A549 (cell line): ENCODE measurements at regions not wholly inside any gene's neighbourhood (a gene's known extent, or its start where the extent isn't known, plus 50 kb on each side); places are given as distances from the start of the nearest gene placed in this dataset.

ENCODE experiments used
- ATAC-seq, 2 experiments: fragments of 200-7000 bp in 1 of 2; fragments of >200 bp in 1 of 2; cut with Nextera tagmentation in 1 of 2; cut with Tn5 transposase in 1 of 2; 3 replicates each; pipeline versions ENCODE4 v1.8.0 to v1.9.1; 2018 to 2020; ENCODE audit warnings: mild to moderate bottlenecking in 1 of 2, moderate library complexity in 1 of 2
- CTCF ChIA-PET: fragments of 300-600 bp; sonication (Branson Sonifier 250); formaldehyde crosslinking; extraction: SDS; loops from one replicate; lab custom pipeline; 2021; ENCODE audit warnings: antibody characterized with exemption, inconsistent platforms; lab: Yijun Ruan, JAX
- POLR2A ChIA-PET: fragments of 350-600 bp; formaldehyde crosslinking; extraction: SDS; loops from one replicate; lab custom pipeline; 2021; ENCODE audit warnings: antibody characterized with exemption, inconsistent platforms; lab: Yijun Ruan, JAX
- DNase-seq, 2 experiments: peaks; one replicate each; pipeline versions ENCODE4 v3.0.0 to v3.0.0-alpha.2; 2011 to 2016; ENCODE audit warnings: low read depth in 1 of 2, low spot score in 1 of 2
- FAIRE-seq: peaks from 2 replicates; lab custom pipeline; 2011; peaks lifted over from hg19 to GRCh38; lab: Jason Lieb, UNC
- H3K27ac ChIP-seq, 2 experiments: fragments of >200 bp; sonication (Bioruptor Twin); formaldehyde crosslinking; 3 replicates each; pipeline ENCODE4 v1.5.1; 2016 to 2017
- H3K4me1 ChIP-seq: fragments of >200 bp; sonication (Bioruptor Twin); formaldehyde crosslinking; 3 replicates; pipeline ENCODE4 v1.6.1; 2016
- H3K4me2 ChIP-seq: fragments of >200 bp; sonication (Bioruptor Twin); formaldehyde crosslinking; 3 replicates; pipeline ENCODE4 v1.6.1; 2016
- H3K4me3 ChIP-seq: fragments of >200 bp; sonication (Bioruptor Twin); formaldehyde crosslinking; 3 replicates; pipeline ENCODE4 v1.5.1; 2016
- H3K9me3 ChIP-seq: fragments of >200 bp; sonication (Bioruptor Twin); formaldehyde crosslinking; 3 replicates; pipeline ENCODE4 v1.6.1; 2016
- BHLHE40 ChIP-seq: IDR thresholded peaks from 2 replicates; pipeline ENCODE4 v1.6.1; 2012; ENCODE audit warnings: low read depth, low read length, inconsistent platforms
- CBX2 ChIP-seq: fragments of 200-600 bp; sonication (generic); IDR thresholded peaks from 2 replicates; pipeline ENCODE4 v1.6.1; 2016; ENCODE audit warnings: low read depth, mild to moderate bottlenecking, borderline replicate concordance
- CBX8 ChIP-seq: fragments of 200-600 bp; sonication (generic); IDR thresholded peaks from 2 replicates; pipeline ENCODE4 v1.6.1; 2016
- CEBPB ChIP-seq, 2 experiments: fragments of >200 bp in 1 of 2; sonication (Bioruptor Twin) in 1 of 2; formaldehyde crosslinking in 1 of 2; IDR thresholded peaks; 2 replicates each; pipeline ENCODE4 v1.6.1; 2012 to 2016
- CHD2 ChIP-seq: fragments of 150-350 bp; IDR thresholded peaks from 2 replicates; pipeline ENCODE4 v1.6.1; 2014; ENCODE audit warnings: low read length; ENCODE audit not compliant: partially characterized antibody
- EP300 ChIP-seq, 2 experiments: fragments of >200 bp; sonication (Bioruptor Twin); formaldehyde crosslinking; IDR thresholded peaks; 2 replicates in 1 of 2; 3 replicates in 1 of 2; pipeline ENCODE4 v1.6.1; 2016 to 2017
- FOSB ChIP-seq: fragments of 250-450 bp; sonication (Bioruptor Pico); IDR thresholded peaks from 2 replicates; pipeline ENCODE4 v1.5.0; 2020; ENCODE audit warnings: mild to moderate bottlenecking, moderate library complexity
- HEYL ChIP-seq: fragments of 250-450 bp; sonication (Bioruptor Pico); IDR thresholded peaks from 2 replicates; pipeline ENCODE4 v1.8.0; 2021; ENCODE audit warnings: mild to moderate bottlenecking, moderate library complexity
- HOXB13 ChIP-seq: fragments of 250-450 bp; sonication (Bioruptor Pico); IDR thresholded peaks from 2 replicates; pipeline ENCODE4 v1.5.0; 2020; ENCODE audit warnings: low read depth, mild to moderate bottlenecking, moderate library complexity
- HOXB5 ChIP-seq: fragments of 250-450 bp; sonication (Bioruptor Pico); IDR thresholded peaks from 2 replicates; pipeline ENCODE4 v1.5.0; 2020; ENCODE audit warnings: mild to moderate bottlenecking, moderate library complexity
- JUN ChIP-seq, 2 experiments: fragments of >200 bp; sonication (Bioruptor Twin); formaldehyde crosslinking; IDR thresholded peaks; 2 replicates in 1 of 2; 3 replicates in 1 of 2; pipeline ENCODE4 v1.6.1; 2016 to 2017
- JUNB ChIP-seq: fragments of >200 bp; sonication (Bioruptor Twin); formaldehyde crosslinking; IDR thresholded peaks from 2 replicates; pipeline ENCODE4 v1.6.1; 2016
- KDM1A ChIP-seq: fragments of 200-600 bp; sonication (generic); IDR thresholded peaks from 2 replicates; pipeline ENCODE4 v1.6.1; 2016; ENCODE audit warnings: low read depth, mild to moderate bottlenecking
- MAFK ChIP-seq: fragments of 450-650 bp; IDR thresholded peaks from 2 replicates; pipeline ENCODE4 v1.6.1; 2014; ENCODE audit not compliant: partially characterized antibody
- MAZ ChIP-seq: fragments of 150-350 bp; IDR thresholded peaks from 2 replicates; pipeline ENCODE4 v1.6.1; 2014; ENCODE audit warnings: antibody characterized with exemption, low read depth, low read length, borderline replicate concordance
- NPAS2 ChIP-seq: fragments of 250-450 bp; sonication (Bioruptor Pico); IDR thresholded peaks from 2 replicates; pipeline ENCODE4 v1.8.0; 2022; ENCODE audit warnings: mild to moderate bottlenecking, moderate library complexity, borderline replicate concordance
- NR3C1 ChIP-seq: fragments of >200 bp; sonication (Bioruptor Twin); formaldehyde crosslinking; IDR thresholded peaks from 3 replicates; pipeline ENCODE4 v1.6.1; 2017
- POLR2A ChIP-seq: IDR thresholded peaks from 2 replicates; pipeline ENCODE4 v1.6.1; 2012; ENCODE audit warnings: mild to moderate bottlenecking, low read length
- POLR2AphosphoS2 ChIP-seq: conservative IDR thresholded peaks from 2 replicates; pipeline ENCODE4 v1.6.1; 2012; ENCODE audit warnings: low read length, improper control_type of control experiment, inconsistent platforms
- RFX5 ChIP-seq: fragments of 450-650 bp; IDR thresholded peaks from 2 replicates; pipeline ENCODE4 v1.7.1; 2014; ENCODE audit warnings: antibody characterized with exemption, mild to moderate bottlenecking, moderate library complexity
- SREBF2 ChIP-seq: fragments of 450-650 bp; IDR thresholded peaks from 2 replicates; pipeline ENCODE4 v1.6.1; 2014; ENCODE audit warnings: mild to moderate bottlenecking, moderate library complexity
- ZFP36 ChIP-seq: fragments of 450-650 bp; IDR thresholded peaks from 2 replicates; pipeline ENCODE4 v1.6.1; 2014; ENCODE audit warnings: borderline replicate concordance; ENCODE audit not compliant: partially characterized antibody
- ZNF302 ChIP-seq: fragments of 250-450 bp; sonication (Bioruptor Pico); IDR thresholded peaks from 2 replicates; pipeline ENCODE4 v1.9.0; 2021; ENCODE audit warnings: inconsistent platforms, mild to moderate bottlenecking, moderate library complexity
- WGBS: methylation state at CpG from one replicate; pipeline ENCODE4 v1.1.6; 2017; ENCODE audit errors: missing lambda C conversion rate; 5-methylcytosine and 5-hydroxymethylcytosine counted together
- TF ChIP-seq, protein P1 (sequence below): IDR thresholded peaks from 2 replicates; pipeline ENCODE4 v1.6.1; 2012
- TF ChIP-seq, protein P2 (sequence below): fragments of 150-350 bp; IDR thresholded peaks from 2 replicates; pipeline ENCODE4 v1.6.1; 2014; ENCODE audit warnings: low read depth, mild to moderate bottlenecking, low read length
- TF ChIP-seq, protein P3 (sequence below): fragments of >200 bp; sonication (Bioruptor Twin); formaldehyde crosslinking; IDR thresholded peaks from 2 replicates; pipeline ENCODE4 v1.6.1; 2016

DNA sequence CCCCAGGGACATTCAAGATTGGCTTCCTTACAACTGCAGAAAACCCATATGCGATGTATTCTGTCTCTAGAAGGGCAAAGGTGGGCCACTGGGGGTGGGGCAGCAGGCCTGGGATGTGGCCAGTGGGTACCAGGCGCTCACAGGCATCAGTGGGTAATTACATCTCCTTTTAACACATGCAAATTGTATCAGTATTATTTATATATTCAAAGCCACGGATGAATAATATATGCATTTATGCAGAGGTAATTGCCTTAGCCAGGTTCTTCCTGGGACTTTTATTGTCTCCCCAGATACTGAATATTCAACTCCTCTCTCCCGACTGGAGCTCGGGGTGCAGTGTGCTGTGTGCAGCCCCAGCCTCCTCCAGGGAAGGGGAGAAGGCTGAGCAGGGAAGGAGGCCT, 109.4 kb upstream of the MVB12B start:
- Histone ChIP-seq H3K4me2 (no peak overlapping the region), H3K27ac (no peak overlapping the region), H3K4me1 (no peaks in the 10 kb centered on the region), H3K9me3 (peaks cover 14% of the 10 kb centered on the region), H3K4me3 (no peak overlapping the region)
- no peak for DNase-seq
- TF ChIP-seq HOXB5 (CRISPR knock-in tag) (no peak), POLR2AphosphoS2 (no peak), MAFK (no peak), ZFP36 (no peak), FOSB (CRISPR knock-in tag) (no peak), CBX8 (no peak), RFX5 (no peak), BHLHE40 (no peak), JUN (IDR thresholded peaks at IDR 0.05) (no peak), CEBPB (IDR thresholded peaks at IDR 0.05) (no peak), SREBF2 (no peak), HOXB13 (CRISPR knock-in tag) (no peak), CHD2 (no peak), NPAS2 (CRISPR knock-in tag) (no peak), MAZ (no peak), POLR2A (no peak)
- TF ChIP-seq, protein P1, sequence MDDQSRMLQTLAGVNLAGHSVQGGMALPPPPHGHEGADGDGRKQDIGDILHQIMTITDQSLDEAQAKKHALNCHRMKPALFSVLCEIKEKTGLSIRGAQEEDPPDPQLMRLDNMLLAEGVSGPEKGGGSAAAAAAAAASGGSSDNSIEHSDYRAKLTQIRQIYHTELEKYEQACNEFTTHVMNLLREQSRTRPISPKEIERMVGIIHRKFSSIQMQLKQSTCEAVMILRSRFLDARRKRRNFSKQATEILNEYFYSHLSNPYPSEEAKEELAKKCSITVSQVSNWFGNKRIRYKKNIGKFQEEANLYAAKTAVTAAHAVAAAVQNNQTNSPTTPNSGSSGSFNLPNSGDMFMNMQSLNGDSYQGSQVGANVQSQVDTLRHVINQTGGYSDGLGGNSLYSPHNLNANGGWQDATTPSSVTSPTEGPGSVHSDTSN: no peak
- ChIA-PET CTCF (interaction anchor here (1.2 kb wide), 1 partner anchor 182 kb away, joined by 4 read pairs; no protein-coding TSS in a partner anchor), POLR2A (no interaction called here)
- no peak for FAIRE-seq
- ATAC-seq: no peak
- 47% methylated on average over 5 of the region's 5 CpGs for WGBS

DNA sequence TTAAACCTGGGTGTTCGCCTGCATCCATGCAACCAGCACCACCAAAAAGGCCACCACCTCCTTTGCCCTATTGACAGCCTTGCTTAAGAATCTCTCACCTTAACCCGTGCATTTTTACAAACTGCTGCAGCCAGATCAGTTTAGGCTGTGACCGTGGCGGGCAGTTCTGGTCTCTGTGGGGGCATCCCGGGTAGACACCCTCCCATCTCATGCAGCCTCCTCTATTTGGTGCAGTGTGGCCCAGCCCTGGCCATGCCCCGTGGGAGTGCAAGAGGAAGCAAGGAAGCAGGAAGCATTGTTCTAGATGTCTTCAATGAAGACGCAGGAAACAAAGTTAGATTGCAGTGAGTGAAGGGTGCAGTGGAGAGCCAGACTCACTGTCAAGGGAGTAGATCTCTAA, 108.8 kb upstream of the MVB12B start:
- no peak overlapping the region for H3K4me2 ChIP-seq
- 57% methylated on average over 7 of the region's 7 CpGs for WGBS
- no peak overlapping the region for H3K4me3 ChIP-seq
- TF ChIP-seq JUNB (no peak), FOSB (CRISPR knock-in tag) (no peak), KDM1A (no peak)
- ChIA-PET CTCF (interaction anchor here (1.2 kb wide), 1 partner anchor 181 kb away, joined by 4 read pairs; no protein-coding TSS in a partner anchor), POLR2A (no interaction called here)
- ATAC-seq (no peak), FAIRE-seq (no peak), DNase-seq (no peak)
- H3K4me1 ChIP-seq: no peaks in the 10 kb centered on the region
- no peak overlapping the region for H3K27ac ChIP-seq
- peaks cover 14% of the 10 kb centered on the region for H3K9me3 ChIP-seq

DNA sequence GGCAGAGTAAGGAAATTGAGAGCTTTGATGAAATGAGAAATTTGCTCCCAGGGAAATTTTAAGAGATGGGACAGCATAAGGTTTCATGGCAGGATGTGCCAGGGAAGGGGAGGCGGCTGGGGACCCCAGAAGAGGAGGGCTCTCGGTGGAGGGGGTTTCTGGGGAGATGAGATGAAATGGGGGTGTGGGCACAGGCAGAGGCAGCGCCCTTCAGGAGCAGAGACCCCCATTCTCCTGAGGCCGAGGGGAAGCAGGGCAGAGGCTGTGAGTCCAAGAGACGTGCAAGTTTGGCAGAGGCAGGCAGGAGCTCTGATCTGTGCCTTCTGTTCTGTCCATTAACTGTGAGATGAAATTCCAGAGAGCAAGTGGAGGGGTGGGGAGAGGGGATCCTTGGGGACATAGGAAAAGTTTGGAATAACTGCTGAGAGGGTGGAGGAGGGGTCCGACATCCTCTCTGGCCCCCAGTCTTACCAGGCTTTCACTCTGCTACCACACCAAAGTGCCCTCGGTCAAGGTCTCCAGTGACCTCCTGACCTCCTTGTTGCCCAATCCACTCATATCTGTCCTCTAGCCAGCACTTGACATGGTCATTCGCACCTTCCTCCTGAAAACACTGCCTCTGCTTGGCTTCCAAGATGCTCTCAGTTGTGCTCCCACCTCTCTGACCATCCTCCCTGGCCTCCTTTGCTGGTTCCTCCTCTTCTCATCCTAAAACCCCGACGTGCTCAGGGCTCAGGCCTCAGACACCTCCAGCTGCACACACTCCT, 108.1 kb upstream of the MVB12B start:
- ChIA-PET POLR2A (no interaction called here), CTCF (interaction anchor here (1.2 kb wide), 1 partner anchor 180 kb away, joined by 4 read pairs; no protein-coding TSS in a partner anchor)
- no peak overlapping the region for H3K4me2 ChIP-seq
- 29% methylated on average over 10 of the region's 10 CpGs for WGBS
- ATAC-seq (no peak), DNase-seq (no peak), FAIRE-seq (no peak)
- H3K4me3 ChIP-seq: no peak overlapping the region
- TF ChIP-seq KDM1A (no peak), HEYL (no peak), ZNF302 (no peak), NR3C1 (no peak), CBX2 (no peak), JUN (IDR thresholded peaks at IDR 0.05) (no peak), EP300 (IDR thresholded peaks at IDR 0.05) (no peak)
- TF ChIP-seq, protein P2, sequence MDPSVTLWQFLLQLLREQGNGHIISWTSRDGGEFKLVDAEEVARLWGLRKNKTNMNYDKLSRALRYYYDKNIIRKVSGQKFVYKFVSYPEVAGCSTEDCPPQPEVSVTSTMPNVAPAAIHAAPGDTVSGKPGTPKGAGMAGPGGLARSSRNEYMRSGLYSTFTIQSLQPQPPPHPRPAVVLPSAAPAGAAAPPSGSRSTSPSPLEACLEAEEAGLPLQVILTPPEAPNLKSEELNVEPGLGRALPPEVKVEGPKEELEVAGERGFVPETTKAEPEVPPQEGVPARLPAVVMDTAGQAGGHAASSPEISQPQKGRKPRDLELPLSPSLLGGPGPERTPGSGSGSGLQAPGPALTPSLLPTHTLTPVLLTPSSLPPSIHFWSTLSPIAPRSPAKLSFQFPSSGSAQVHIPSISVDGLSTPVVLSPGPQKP: no peak
- TF ChIP-seq, protein P3, sequence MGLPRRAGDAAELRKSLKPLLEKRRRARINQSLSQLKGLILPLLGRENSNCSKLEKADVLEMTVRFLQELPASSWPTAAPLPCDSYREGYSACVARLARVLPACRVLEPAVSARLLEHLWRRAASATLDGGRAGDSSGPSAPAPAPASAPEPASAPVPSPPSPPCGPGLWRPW: no peak
- H3K4me1 ChIP-seq: no peaks in the 10 kb centered on the region
- no peak overlapping the region for H3K27ac ChIP-seq
- H3K9me3 ChIP-seq: peaks cover 14% of the 10 kb centered on the region
